K562 (cell line): ENCODE measurements at regions not wholly inside any gene's neighbourhood (a gene's known extent, or its start where the extent isn't known, plus 50 kb on each side); places are given as distances from the start of the nearest gene placed in this dataset.

ENCODE experiments used
- KDM1A ChIP-seq, 2 experiments: fragments of 450-650 bp; IDR thresholded peaks; 2 replicates each; pipeline ENCODE4 v1.6.1; 2016; ENCODE audit warnings: mild to moderate bottlenecking in 2 of 2
- ZFPM2 ChIP-seq: fragments of 250-450 bp; sonication (Bioruptor Pico); IDR thresholded peaks from 2 replicates; pipeline ENCODE4 v1.5.1; 2022; ENCODE audit warnings: mild to moderate bottlenecking
- ZNF232 ChIP-seq: sonication (generic); formaldehyde crosslinking; IDR thresholded peaks from 2 replicates; pipeline ENCODE4 v1.8.0; 2022; ENCODE audit warnings: mild to moderate bottlenecking, missing genetic modification reagents
- ZNF318 ChIP-seq, 2 experiments: fragments of 450-650 bp; IDR thresholded peaks; 2 replicates each; pipeline ENCODE4 v1.6.1; 2016; ENCODE audit warnings: mild to moderate bottlenecking in 2 of 2, borderline replicate concordance in 1 of 2, low read depth in 1 of 2, moderate library complexity in 1 of 2

- TF ChIP-seq ZNF318 (IDR thresholded peaks at IDR 0.05; ENCODE audit: borderline replicate concordance in 1 of 2, low read depth in 1 of 2) (no peak), KDM1A (IDR thresholded peaks at IDR 0.05) (no peak), ZNF232 (CRISPR knock-in tag) (no peak), ZFPM2 (CRISPR knock-in tag) (no peak)
Measured at GRCh38 chr14:101181446-101182313, 278.2 kb upstream of the RTL1 start (continued).
